Cardiac fibroblast (primary cell): ENCODE measurements at regions not wholly inside any gene's neighbourhood (a gene's known extent, or its start where the extent isn't known, plus 50 kb on each side); places are given as distances from the start of the nearest gene placed in this dataset.
A peak's percentile ranks its signal among the peaks of the same experiment; 100 is the strongest.

ENCODE experiments used
- DNase-seq, 2 donors: peaks; one replicate each; pipeline versions ENCODE4 v3.0.0 to v3.0.0-alpha.2; 2010; ENCODE audit warnings: low read depth in 2 of 2
- H3K4me3 ChIP-seq, 2 donors: replicated peaks in 1 of 2; 1 replicate in 1 of 2; 2 replicates in 1 of 2; pipeline ENCODE4 v1.5.1; 2011; ENCODE audit warnings: low read depth in 2 of 2, low read length in 2 of 2, mild to moderate bottlenecking in 2 of 2, moderate library complexity in 1 of 2
- TF ChIP-seq, protein P1 (sequence below): IDR thresholded peaks from one replicate; pipeline ENCODE4 v1.5.1; 2011; ENCODE audit warnings: low read depth, mild to moderate bottlenecking, low read length, inconsistent platforms

DNA sequence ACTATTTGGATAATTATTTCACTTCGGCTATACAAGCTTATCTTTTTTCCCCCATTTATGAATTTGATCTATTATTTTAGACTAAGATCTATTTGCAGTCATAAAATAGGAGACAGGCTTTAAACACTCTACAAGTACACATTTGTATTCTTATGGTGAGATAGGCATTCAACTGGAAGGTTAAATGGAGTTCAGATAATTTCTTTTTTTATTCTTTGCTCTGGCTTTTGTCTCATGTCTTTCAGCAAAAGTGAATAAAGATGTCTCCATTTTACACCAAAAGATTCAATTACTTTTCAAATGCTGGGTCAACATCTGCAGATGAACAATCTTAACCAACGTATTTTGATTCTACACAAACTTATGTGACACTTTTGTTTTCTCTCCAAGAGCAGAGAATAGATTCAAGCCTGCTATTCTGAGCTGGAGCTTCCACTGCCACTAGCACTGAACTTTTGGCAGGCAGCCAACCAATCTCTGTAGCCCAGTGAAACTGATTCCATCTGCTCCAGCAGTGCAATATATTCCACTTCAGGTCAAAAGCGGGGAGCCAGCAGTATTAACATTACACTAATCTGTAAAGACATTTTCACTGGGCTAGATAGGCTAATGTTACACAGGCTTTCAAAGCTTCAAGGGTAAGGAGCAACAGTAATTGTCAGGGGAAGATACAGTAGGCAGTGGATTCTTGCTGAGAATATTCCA is 452.0 kb upstream of the ZNF608 start:
- DNase-seq: peak; percentile 66 to 87
- TF ChIP-seq, protein P1, sequence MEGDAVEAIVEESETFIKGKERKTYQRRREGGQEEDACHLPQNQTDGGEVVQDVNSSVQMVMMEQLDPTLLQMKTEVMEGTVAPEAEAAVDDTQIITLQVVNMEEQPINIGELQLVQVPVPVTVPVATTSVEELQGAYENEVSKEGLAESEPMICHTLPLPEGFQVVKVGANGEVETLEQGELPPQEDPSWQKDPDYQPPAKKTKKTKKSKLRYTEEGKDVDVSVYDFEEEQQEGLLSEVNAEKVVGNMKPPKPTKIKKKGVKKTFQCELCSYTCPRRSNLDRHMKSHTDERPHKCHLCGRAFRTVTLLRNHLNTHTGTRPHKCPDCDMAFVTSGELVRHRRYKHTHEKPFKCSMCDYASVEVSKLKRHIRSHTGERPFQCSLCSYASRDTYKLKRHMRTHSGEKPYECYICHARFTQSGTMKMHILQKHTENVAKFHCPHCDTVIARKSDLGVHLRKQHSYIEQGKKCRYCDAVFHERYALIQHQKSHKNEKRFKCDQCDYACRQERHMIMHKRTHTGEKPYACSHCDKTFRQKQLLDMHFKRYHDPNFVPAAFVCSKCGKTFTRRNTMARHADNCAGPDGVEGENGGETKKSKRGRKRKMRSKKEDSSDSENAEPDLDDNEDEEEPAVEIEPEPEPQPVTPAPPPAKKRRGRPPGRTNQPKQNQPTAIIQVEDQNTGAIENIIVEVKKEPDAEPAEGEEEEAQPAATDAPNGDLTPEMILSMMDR: no peak
- no peak overlapping the region for H3K4me3 ChIP-seq

DNA sequence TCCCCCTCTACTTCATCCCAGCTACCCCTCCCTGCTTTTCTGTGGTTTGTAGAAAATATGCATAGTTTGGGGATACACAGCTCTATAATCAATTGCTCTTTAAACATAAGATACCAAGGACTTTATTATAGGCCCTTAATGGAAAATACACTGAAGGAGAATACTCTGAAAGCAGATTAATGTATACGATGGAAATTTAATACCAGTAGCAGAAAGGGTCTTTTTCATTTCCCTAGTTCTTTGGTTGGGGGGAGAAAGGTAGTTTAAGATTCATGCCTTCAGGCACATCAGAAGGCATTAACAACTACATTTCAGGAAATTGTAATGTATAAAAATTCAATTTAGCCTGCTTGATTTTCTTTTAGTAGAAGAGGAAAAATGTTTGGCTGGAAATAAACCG is 452.9 kb upstream of the ZNF608 start:
- no peak overlapping the region for H3K4me3 ChIP-seq
- DNase-seq: no peak
- TF ChIP-seq, protein P1: no peak

DNA sequence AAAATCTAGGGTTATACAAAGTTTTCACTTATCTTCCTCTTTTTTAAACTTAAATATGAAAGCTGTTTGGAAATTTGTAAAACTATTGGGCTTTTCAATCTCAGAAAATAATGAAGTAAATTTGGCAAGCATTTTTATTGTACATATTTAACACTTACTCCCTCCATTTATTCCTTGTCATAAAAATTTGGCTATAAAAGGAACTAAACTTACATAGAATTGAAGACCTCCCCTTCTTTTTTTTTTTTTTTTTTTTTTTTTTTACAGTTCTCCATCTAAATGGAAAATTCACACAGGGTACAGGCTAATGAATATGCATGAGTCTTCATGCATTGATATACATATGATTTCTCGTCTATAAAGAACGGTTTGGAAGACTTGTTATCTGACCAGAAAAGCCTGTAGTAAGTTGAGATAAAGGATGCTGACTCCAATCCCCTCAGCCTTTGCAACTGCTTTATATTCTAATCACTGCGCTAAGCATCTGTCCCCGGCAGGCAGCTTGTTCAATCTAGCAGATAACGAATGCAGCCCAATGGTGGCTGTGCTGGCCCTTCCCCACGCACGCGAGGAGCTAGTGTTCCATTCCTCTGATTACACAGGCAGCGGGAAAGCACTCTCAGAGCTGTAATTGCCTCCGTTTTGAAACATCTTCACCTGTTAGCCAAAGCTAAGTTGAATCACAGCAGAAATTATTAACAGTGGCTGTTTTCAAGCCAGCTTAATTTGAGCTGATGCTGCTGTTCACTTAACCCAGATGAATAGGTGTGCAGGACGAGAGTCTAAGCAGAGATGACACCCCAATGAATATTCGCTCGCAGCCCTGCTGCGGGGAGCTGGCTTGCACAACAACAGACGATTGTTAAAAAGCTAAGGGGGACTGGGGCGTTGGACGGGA is 453.8 kb upstream of the ZNF608 start:
- DNase-seq: no peak
- TF ChIP-seq, protein P1: no peak
- H3K4me3 ChIP-seq: peak overlapping the region; percentile 13 to 33

DNA sequence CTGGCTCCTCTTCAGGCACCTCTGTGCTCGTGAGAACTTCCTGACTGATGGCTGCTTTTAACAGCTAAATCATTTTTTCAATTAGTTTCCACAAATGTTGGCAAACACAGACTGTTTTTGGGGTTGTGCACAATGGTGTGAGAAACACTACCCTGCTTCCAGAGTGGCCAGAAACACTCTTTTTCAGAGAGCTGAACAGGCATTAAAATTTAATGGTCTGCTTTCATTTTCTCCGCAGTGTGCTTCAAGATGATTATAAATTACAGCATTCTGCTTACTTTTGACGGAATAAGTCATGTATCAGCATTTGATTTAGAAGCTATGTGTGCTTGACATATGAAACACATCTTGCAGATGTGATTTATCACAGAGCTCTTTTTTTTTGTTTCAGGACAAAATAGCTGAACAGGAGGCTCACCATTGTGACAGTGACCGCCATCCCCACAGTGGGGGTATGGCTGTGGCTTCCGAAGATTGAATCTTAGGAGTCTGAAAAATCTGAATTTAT is 454.5 kb upstream of the ZNF608 start:
- no peak for DNase-seq
- H3K4me3 ChIP-seq: peak overlapping the region; percentile 13 to 33
- TF ChIP-seq, protein P1: no peak

DNA sequence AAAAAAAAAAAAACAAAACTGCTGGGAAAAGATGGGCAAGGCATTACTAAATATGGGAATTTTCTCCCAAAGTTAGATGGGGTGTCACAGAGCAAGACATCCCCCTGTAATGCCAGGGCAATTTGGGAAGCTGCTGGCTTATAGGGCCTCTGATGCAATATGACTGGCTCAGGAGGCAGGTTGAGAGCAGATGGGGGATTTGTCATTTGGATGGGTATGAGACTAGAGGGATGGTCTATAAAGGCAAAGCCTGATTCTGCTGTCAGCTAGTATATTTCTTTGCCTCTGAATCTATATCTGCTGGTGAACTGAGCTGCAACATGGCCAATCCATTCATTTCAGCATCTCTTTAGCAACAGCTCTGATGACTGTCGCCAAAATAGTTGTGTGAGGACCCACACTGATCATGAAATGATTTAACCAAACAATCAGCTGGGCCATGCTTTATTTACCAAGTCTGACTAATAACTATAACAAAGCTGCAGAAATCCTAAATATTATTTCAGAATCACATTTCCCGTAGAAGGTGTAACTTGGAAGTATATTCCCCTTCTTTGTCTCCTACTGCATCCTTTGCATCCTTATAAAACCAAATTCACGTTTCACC is 455.1 kb upstream of the ZNF608 start:
- TF ChIP-seq, protein P1: no peak
- no peak for DNase-seq
- no peak overlapping the region for H3K4me3 ChIP-seq

DNA sequence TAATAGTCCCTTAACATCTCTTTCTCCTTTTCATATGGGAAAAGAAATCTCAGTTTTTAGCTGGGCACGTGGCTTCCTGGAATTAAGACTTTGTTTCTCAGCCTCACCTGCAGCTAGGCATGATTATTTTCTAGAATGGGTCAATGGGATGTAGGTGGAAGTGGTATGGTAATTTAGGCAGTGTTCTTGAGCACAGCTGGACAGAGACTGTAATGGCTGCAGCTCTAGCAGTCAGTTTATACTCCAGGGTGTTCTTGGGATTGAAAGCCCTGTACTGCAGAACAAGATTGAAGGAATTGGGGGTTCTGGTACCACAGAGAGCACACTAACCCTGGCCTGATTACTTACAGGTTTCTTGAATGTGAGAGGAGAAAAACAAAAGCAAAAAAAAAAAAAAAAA is 455.9 kb upstream of the ZNF608 start:
- TF ChIP-seq, protein P1: no peak
- H3K4me3 ChIP-seq: no peak overlapping the region
- no peak for DNase-seq
